SU-DHL-6 (cell line): ENCODE measurements at regions not wholly inside any gene's neighbourhood (a gene's known extent, or its start where the extent isn't known, plus 50 kb on each side); places are given as distances from the start of the nearest gene placed in this dataset.

Experiments used
- H2AFZ ChIP-seq: fragments of 200-600 bp; sonication (generic); 2 replicates; pipeline ENCODE4 v1.6.1; 2014; ENCODE audit warnings: low read depth, mild to moderate bottlenecking, moderate library complexity, mixed read lengths, antibody characterized with exemption, low read length; ENCODE audit not compliant: severe bottlenecking
- H3F3A ChIP-seq: fragments of 200-600 bp; shearing (Covaris generic); 2 replicates; pipeline ENCODE4 v1.6.0; 2016; ENCODE audit warnings: antibody characterized with exemption, mild to moderate bottlenecking; ENCODE audit not compliant: insufficient read depth
- H3K27ac ChIP-seq: fragments of 200-600 bp; sonication (generic); 2 replicates; pipeline ENCODE4 v1.5.1; 2016; ENCODE audit warnings: low read depth, mild to moderate bottlenecking, low read length, moderate library complexity, mixed read lengths
- H3K27me3 ChIP-seq: fragments of 200-600 bp; sonication (generic), shearing (Covaris generic); 2 replicates; pipeline ENCODE4 v1.6.0; 2014; ENCODE audit warnings: mild to moderate bottlenecking, low read length
- H3K36me3 ChIP-seq: fragments of 200-600 bp; sonication (generic); 2 replicates; pipeline ENCODE4 v1.6.1; 2014; ENCODE audit warnings: mild to moderate bottlenecking, low read length, mixed read lengths
- H3K4me2 ChIP-seq: fragments of 300-600, 200-600 bp; shearing (Covaris generic), sonication (generic); 2 replicates; pipeline ENCODE4 v1.6.0; 2014; ENCODE audit warnings: low read length, low read depth, mild to moderate bottlenecking; ENCODE audit not compliant: poor library complexity, severe bottlenecking
- H3K4me3 ChIP-seq: fragments of 200-600 bp; sonication (generic); 2 replicates; pipeline ENCODE4 v1.5.1; 2014; ENCODE audit warnings: antibody characterized with exemption, low read length, mild to moderate bottlenecking, mixed read lengths; ENCODE audit not compliant: insufficient read depth, poor library complexity, severe bottlenecking
- H3K79me2 ChIP-seq: fragments of 200-600 bp; sonication (generic); 2 replicates; pipeline ENCODE4 v1.6.1; 2014; ENCODE audit warnings: mild to moderate bottlenecking, low read length, moderate library complexity; ENCODE audit not compliant: insufficient read depth
- H3K9ac ChIP-seq: fragments of 200-600 bp; sonication (generic); 2 replicates; pipeline ENCODE4 v1.7.0; 2014; ENCODE audit warnings: mild to moderate bottlenecking, low read length
- H3K9me2 ChIP-seq: fragments of 200-600 bp; sonication (generic); replicated peaks from 2 replicates; pipeline ENCODE4 v1.6.1; 2014; ENCODE audit warnings: low read length; ENCODE audit not compliant: insufficient read depth
- H3K9me3 ChIP-seq: fragments of 200-600 bp; sonication (generic); 2 replicates; pipeline ENCODE4 v1.6.1; 2014; ENCODE audit warnings: low read length, mixed read lengths; ENCODE audit not compliant: insufficient read depth
- H4K20me1 ChIP-seq: fragments of 200-600 bp; sonication (generic); 2 replicates; pipeline ENCODE4 v1.6.1; 2014; ENCODE audit warnings: low read depth, mild to moderate bottlenecking, antibody characterized with exemption, low read length, moderate library complexity, mixed read lengths
- EZH2phosphoT487 ChIP-seq: fragments of 200-600 bp; sonication (generic), shearing (Covaris generic); conservative IDR thresholded peaks from 2 replicates; pipeline ENCODE4 v1.6.1; 2018; ENCODE audit warnings: mild to moderate bottlenecking, antibody characterized with exemption, low read length, moderate library complexity, mixed read lengths
- TF ChIP-seq, protein P1 (sequence below): fragments of 200-600 bp; sonication (generic); IDR thresholded peaks from one replicate; pipeline ENCODE4 v1.5.1; 2017; ENCODE audit warnings: antibody characterized with exemption, mild to moderate bottlenecking, low read length, moderate library complexity; ENCODE audit not compliant: insufficient read depth, poor library complexity, severe bottlenecking

DNA sequence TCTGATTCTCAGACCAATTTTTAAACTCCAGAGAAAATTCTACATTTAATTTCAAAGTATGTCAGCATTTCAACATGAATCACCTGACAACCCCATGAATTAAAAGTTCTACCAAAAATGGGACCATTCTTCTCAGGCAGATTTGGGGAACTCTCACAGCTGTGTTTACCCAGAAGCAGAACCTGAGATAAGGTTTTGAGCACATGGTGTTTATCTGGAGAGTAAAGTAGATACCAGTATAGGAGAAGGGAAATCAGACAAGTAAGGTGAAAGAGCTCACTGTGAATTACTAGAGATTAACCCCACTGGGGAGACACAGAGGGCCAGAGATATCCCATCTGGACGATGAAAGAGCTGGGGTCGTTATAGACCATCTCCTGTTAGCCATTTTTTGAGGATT, 729.1 kb downstream of the DNAH5 start:
- Histone ChIP-seq H3K9me3 (no peaks in the 10 kb centered on the region), H3K27ac (no peak overlapping the region), H3K27me3 (no peaks in the 10 kb centered on the region), H2AFZ (no peak overlapping the region), H3K79me2 (no peaks in the 10 kb centered on the region), H3K4me2 (no peak overlapping the region), H4K20me1 (no peaks in the 10 kb centered on the region), H3F3A (no peaks in the 10 kb centered on the region), H3K9me2 (no peaks in the 10 kb centered on the region), H3K36me3 (no peaks in the 10 kb centered on the region), H3K9ac (no peak overlapping the region), H3K4me3 (no peak overlapping the region)
- TF ChIP-seq, protein P1, sequence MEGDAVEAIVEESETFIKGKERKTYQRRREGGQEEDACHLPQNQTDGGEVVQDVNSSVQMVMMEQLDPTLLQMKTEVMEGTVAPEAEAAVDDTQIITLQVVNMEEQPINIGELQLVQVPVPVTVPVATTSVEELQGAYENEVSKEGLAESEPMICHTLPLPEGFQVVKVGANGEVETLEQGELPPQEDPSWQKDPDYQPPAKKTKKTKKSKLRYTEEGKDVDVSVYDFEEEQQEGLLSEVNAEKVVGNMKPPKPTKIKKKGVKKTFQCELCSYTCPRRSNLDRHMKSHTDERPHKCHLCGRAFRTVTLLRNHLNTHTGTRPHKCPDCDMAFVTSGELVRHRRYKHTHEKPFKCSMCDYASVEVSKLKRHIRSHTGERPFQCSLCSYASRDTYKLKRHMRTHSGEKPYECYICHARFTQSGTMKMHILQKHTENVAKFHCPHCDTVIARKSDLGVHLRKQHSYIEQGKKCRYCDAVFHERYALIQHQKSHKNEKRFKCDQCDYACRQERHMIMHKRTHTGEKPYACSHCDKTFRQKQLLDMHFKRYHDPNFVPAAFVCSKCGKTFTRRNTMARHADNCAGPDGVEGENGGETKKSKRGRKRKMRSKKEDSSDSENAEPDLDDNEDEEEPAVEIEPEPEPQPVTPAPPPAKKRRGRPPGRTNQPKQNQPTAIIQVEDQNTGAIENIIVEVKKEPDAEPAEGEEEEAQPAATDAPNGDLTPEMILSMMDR = no peak
- TF ChIP-seq EZH2phosphoT487 = no peak

DNA sequence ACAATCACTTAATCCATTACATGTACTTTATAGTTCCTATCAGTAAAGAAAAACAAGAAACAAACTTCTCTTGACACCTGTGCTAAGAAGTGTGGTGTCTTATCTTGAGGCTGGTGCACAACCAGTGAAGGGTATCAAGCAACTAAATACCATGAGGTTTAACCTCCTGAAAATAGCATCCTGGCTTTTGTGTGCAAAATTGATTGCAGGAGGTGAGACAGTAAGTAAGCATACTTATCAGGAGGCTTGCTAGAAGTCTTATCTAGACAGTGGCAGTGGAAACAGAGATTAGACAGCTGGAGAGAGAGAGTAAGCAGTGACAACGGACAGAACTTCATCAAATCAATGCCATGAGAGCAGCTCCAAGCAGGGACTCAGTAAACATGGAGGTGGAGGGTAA, 730.3 kb downstream of the DNAH5 start:
- no peaks in the 10 kb centered on the region for H3K9me3 ChIP-seq
- H4K20me1 ChIP-seq = no peaks in the 10 kb centered on the region
- H3K27ac ChIP-seq = no peak overlapping the region
- no peaks in the 10 kb centered on the region for H3F3A ChIP-seq
- no peaks in the 10 kb centered on the region for H3K79me2 ChIP-seq
- H3K4me3 ChIP-seq = no peak overlapping the region
- no peaks in the 10 kb centered on the region for H3K27me3 ChIP-seq
- no peaks in the 10 kb centered on the region for H3K9me2 ChIP-seq
- H2AFZ ChIP-seq = no peak overlapping the region
- no peak overlapping the region for H3K9ac ChIP-seq
- no peaks in the 10 kb centered on the region for H3K36me3 ChIP-seq
- no peak for TF ChIP-seq EZH2phosphoT487
- TF ChIP-seq, protein P1 = no peak
- no peak overlapping the region for H3K4me2 ChIP-seq

DNA sequence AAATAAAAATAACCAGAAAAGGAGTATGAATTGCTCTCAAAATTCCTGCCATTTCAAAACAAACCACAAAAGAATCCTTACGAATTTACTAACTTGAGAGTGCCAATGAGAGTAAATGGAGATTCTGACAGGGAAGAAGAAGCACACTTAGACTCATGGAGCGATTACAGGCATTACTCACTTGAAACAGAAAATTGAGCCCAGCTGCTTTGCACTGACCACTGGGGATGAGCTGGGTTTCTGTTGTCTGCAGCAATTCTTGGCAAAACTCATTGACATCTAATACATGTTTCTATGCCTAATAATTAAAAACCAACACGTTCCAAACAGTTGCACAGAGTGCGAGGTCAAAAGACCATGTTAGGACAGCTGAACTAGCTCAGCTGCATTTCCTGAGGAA, 731.6 kb downstream of the DNAH5 start:
- H4K20me1 ChIP-seq = no peaks in the 10 kb centered on the region
- TF ChIP-seq, protein P1 = no peak
- TF ChIP-seq EZH2phosphoT487 = no peak

DNA sequence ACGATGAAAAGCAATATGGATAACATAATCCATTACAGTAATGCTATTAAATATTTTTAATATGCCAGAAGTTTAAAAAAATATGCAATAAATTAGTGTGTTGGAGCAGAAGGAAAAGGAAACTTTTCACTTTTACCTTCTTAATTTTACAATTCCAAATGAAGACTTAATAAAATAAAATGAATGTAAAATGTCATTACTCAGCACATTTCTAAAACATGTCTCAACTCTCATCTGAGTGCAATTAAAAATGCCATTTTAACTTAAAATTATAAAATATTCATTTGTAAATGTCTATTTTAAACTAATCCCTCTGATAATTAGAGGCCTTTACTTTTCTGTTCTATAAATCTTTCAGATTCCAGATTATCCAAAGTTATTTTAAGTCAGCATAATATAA, 733.4 kb downstream of the DNAH5 start:
- Histone ChIP-seq H2AFZ (no peak overlapping the region), H3K27ac (no peak overlapping the region), H3K27me3 (no peaks in the 10 kb centered on the region), H3K9me3 (no peaks in the 10 kb centered on the region), H3K9ac (no peak overlapping the region), H3K4me3 (no peak overlapping the region), H3F3A (no peaks in the 10 kb centered on the region), H3K79me2 (no peaks in the 10 kb centered on the region), H3K36me3 (no peaks in the 10 kb centered on the region), H3K9me2 (no peaks in the 10 kb centered on the region), H4K20me1 (no peaks in the 10 kb centered on the region), H3K4me2 (no peak overlapping the region)
- TF ChIP-seq EZH2phosphoT487 = no peak
- TF ChIP-seq, protein P1 = no peak

More for the DNA sequence above, 731.6 kb downstream of the DNAH5 start:
- H3F3A ChIP-seq = no peaks in the 10 kb centered on the region
- H3K9me2 ChIP-seq = no peaks in the 10 kb centered on the region
- H3K4me3 ChIP-seq = no peak overlapping the region
- no peaks in the 10 kb centered on the region for H3K36me3 ChIP-seq
- no peaks in the 10 kb centered on the region for H3K27me3 ChIP-seq
- H3K79me2 ChIP-seq = no peaks in the 10 kb centered on the region
- no peaks in the 10 kb centered on the region for H3K9me3 ChIP-seq
- no peak overlapping the region for H3K27ac ChIP-seq
- H3K4me2 ChIP-seq = no peak overlapping the region
- no peak overlapping the region for H2AFZ ChIP-seq
- H3K9ac ChIP-seq = no peak overlapping the region
